Motor neuron (in vitro differentiated cells): ENCODE measurements at regions not wholly inside any gene's neighbourhood (a gene's known extent, or its start where the extent isn't known, plus 50 kb on each side); places are given as distances from the start of the nearest gene placed in this dataset.
A peak's percentile ranks its signal among the peaks of the same experiment; 100 is the strongest.

Experiments
- ATAC-seq, 8 experiments: fragments of 200-7000 bp; cut with Tn5 transposase; replicated peaks in 6 of 8; 2 replicates each; pipeline ENCODE4 v1.8.0; 2021; ENCODE audit warnings: mild to moderate bottlenecking in 8 of 8, moderate library complexity in 8 of 8
- H3K27ac ChIP-seq, 2 donors: fragments of 250-450 bp; sonication (Bioruptor Pico); 2 replicates each; pipeline ENCODE4 v1.9.0; 2021; ENCODE audit warnings: antibody characterized with exemption in 2 of 2, mild to moderate bottlenecking in 2 of 2, moderate library complexity in 1 of 2
- H3K4me1 ChIP-seq, 2 donors: fragments of 250-450 bp; sonication (Bioruptor Pico); replicated peaks in 1 of 2; 2 replicates each; pipeline ENCODE4 v1.6.1; 2021; ENCODE audit warnings: antibody characterized with exemption in 2 of 2, mild to moderate bottlenecking in 2 of 2, moderate library complexity in 1 of 2
- H3K4me3 ChIP-seq, 5 donors: fragments of 250-450 bp; sonication (Bioruptor Pico); 2 replicates each; pipeline ENCODE4 v1.9.0; 2021; ENCODE audit warnings: antibody characterized with exemption in 5 of 5, mild to moderate bottlenecking in 5 of 5, moderate library complexity in 4 of 5
- WGBS, 10 experiments: fragments of 450-650 bp; shearing (Covaris generic); methylation state at CpG; one replicate each; pipeline ENCODE4 v1.0.0; 2022; 5-methylcytosine and 5-hydroxymethylcytosine counted together
- in situ Hi-C, 9 experiments: fragments of 400-800 bp; cut with MboI; loops; one replicate each; pipeline ENCODE4 v1.15.0; 2021; ENCODE audit warnings: low sequenced_read_pairs in 9 of 9, low pct_unique_long_range_greater_than_20kb in 2 of 9; ENCODE audit not compliant: unreplicated experiment in 9 of 9

GRCh38 chr10:83983578-83984255, 155.6 kb upstream of the GHITM start:
- in situ Hi-C loops, result no loop called here
- H3K4me3 ChIP-seq, result no peak overlapping the region
- peak; percentile 90 to 97 (median 96) for ATAC-seq
- peaks cover 32 to 36% of the 10 kb centered on the region in 2 donors for H3K4me1 ChIP-seq
- peak overlapping the region in 1 of 2 donors; percentile 36 for H3K27ac ChIP-seq
- 0 to 32% (median 8%) methylated on average over 2 to 4 of the region's 4 CpGs; no CpG with 5 or more reads in 7 of the 10 experiments for WGBS, 10 experiments

- ATAC-seq, result no peak
- H3K27ac ChIP-seq, result peak overlapping the region in 1 of 2 donors; percentile 36
- no peak overlapping the region for H3K4me3 ChIP-seq
- H3K4me1 ChIP-seq, result peaks cover 29 to 36% of the 10 kb centered on the region in 2 donors
- in situ Hi-C loops, result no loop called here
Observed at GRCh38 chr10:83984256-83984640, 155.1 kb upstream of the GHITM start.

GRCh38 chr10:83986800-83987199, 152.5 kb upstream of the GHITM start:
- in situ Hi-C loops, result no loop called here
- Histone ChIP-seq H3K4me1 (peaks cover 13 to 20% of the 10 kb centered on the region in 2 donors), H3K27ac (no peak overlapping the region), H3K4me3 (no peak overlapping the region)
- 0 to 63% (median 21%) methylated on average over 1 of the region's 1 CpG; no CpG with 5 or more reads in 4 of the 10 experiments for WGBS, 10 experiments
- ATAC-seq, result no peak

- H3K4me3 ChIP-seq, result no peak overlapping the region
- in situ Hi-C loops, result no loop called here
- 86% methylated on average over 1 of the region's 1 CpG; no CpG with 5 or more reads in 9 of the 10 experiments for WGBS, 10 experiments
- H3K27ac ChIP-seq, result no peak overlapping the region
- H3K4me1 ChIP-seq, result peaks cover 15 to 19% of the 10 kb centered on the region in 2 donors
- ATAC-seq, result no peak
Observed at GRCh38 chr10:83987216-83987615, 152.1 kb upstream of the GHITM start.

GRCh38 chr10:83988435-83988834, 150.9 kb upstream of the GHITM start:
- in situ Hi-C loops, result no loop called here
- no peak for ATAC-seq
- WGBS, 10 experiments, result 0 to 100% (median 100%) methylated on average over 1 of the region's 1 CpG; no CpG with 5 or more reads in 4 of the 10 experiments
- no peak overlapping the region for H3K27ac ChIP-seq
- H3K4me3 ChIP-seq, result no peak overlapping the region
- peaks cover 7 to 11% of the 10 kb centered on the region in 2 donors for H3K4me1 ChIP-seq

GRCh38 chr10:83990126-83990525, 149.2 kb upstream of the GHITM start:
- in situ Hi-C loops, result no loop called here
- ATAC-seq, result no peak

GRCh38 chr10:83991986-83992753, 147.1 kb upstream of the GHITM start:
- H3K4me1 ChIP-seq, result peaks cover 9 to 12% of the 10 kb centered on the region in 2 donors
- no peak overlapping the region for H3K27ac ChIP-seq
- WGBS, 10 experiments, result 0 to 100% (median 77%) methylated on average over 1 to 7 of the region's 7 CpGs; no CpG with 5 or more reads in 2 of the 10 experiments
- ATAC-seq, result peak in 5 of 8 experiments; percentile 25 to 80 (median 70)
- in situ Hi-C loops, result no loop called here
- H3K4me3 ChIP-seq, result no peak overlapping the region

More at GRCh38 chr10:83990126-83990525, 149.2 kb upstream of the GHITM start:
- no peak overlapping the region for H3K4me3 ChIP-seq
- peaks cover under 1 to 5% of the 10 kb centered on the region in 2 donors for H3K4me1 ChIP-seq
- 0 to 86% (median 40%) methylated on average over 1 to 3 of the region's 3 CpGs; no CpG with 5 or more reads in 1 of the 10 experiments for WGBS, 10 experiments
- H3K27ac ChIP-seq, result no peak overlapping the region

- in situ Hi-C loops, result no loop called here
- Histone ChIP-seq H3K4me3 (no peak overlapping the region), H3K4me1 (peaks cover 9 to 18% of the 10 kb centered on the region in 2 donors), H3K27ac (no peak overlapping the region)
- ATAC-seq, result peak in 3 of 8 experiments; percentile 26 to 55 (median 30)
- 0 to 100% (median 88%) methylated on average over 1 to 3 of the region's 3 CpGs; no CpG with 5 or more reads in 1 of the 10 experiments for WGBS, 10 experiments
Observed at GRCh38 chr10:83994325-83994724, 145.0 kb upstream of the GHITM start.

GRCh38 chr10:83995738-83996331, 143.5 kb upstream of the GHITM start:
- H3K4me1 ChIP-seq, result peaks cover 9 to 27% of the 10 kb centered on the region in 2 donors
- in situ Hi-C loops, result no loop called here
- H3K27ac ChIP-seq, result peak overlapping the region; percentile 52 to 75
- no peak overlapping the region for H3K4me3 ChIP-seq
- peak in 5 of 8 experiments; percentile 82 to 94 (median 93) for ATAC-seq
- 10 to 80% (median 39%) methylated on average over 1 to 4 of the region's 4 CpGs; no CpG with 5 or more reads in 4 of the 10 experiments for WGBS, 10 experiments

GRCh38 chr10:84004221-84004620, 135.1 kb upstream of the GHITM start:
- Histone ChIP-seq H3K4me1 (peaks cover 0 to 28% of the 10 kb centered on the region in 2 donors), H3K4me3 (no peak overlapping the region), H3K27ac (no peak overlapping the region)
- 20 to 100% (median 75%) methylated on average over 1 to 2 of the region's 2 CpGs; no CpG with 5 or more reads in 4 of the 10 experiments for WGBS, 10 experiments
- ATAC-seq, result no peak
- in situ Hi-C loops, result no loop called here

- in situ Hi-C loops, result no loop called here
- WGBS, 10 experiments, result 0 to 83% (median 61%) methylated on average over 1 to 3 of the region's 3 CpGs
- Histone ChIP-seq H3K4me1 (peaks cover 0 to 20% of the 10 kb centered on the region in 2 donors), H3K4me3 (no peak overlapping the region), H3K27ac (no peak overlapping the region)
- peak in 7 of 8 experiments; percentile 56 to 91 (median 70) for ATAC-seq
Observed at GRCh38 chr10:84005403-84005802, 133.9 kb upstream of the GHITM start.

- H3K4me3 ChIP-seq, result no peak overlapping the region
- 24 to 95% (median 78%) methylated on average over 2 to 5 of the region's 5 CpGs for WGBS, 10 experiments
- peaks cover 0 to 19% of the 10 kb centered on the region in 2 donors for H3K4me1 ChIP-seq
- no peak overlapping the region for H3K27ac ChIP-seq
- ATAC-seq, result no peak
- in situ Hi-C loops, result no loop called here
Observed at GRCh38 chr10:84007482-84007881, 131.8 kb upstream of the GHITM start.

- Histone ChIP-seq H3K27ac (no peak overlapping the region), H3K4me1 (peaks cover 0 to 19% of the 10 kb centered on the region in 2 donors), H3K4me3 (no peak overlapping the region)
- WGBS, 10 experiments, result 0 to 91% (median 38%) methylated on average over 1 to 3 of the region's 3 CpGs; no CpG with 5 or more reads in 1 of the 10 experiments
- in situ Hi-C loops, result no loop called here
- peak in 3 of 8 experiments; percentile 52 to 55 (median 54) for ATAC-seq
Observed at GRCh38 chr10:84008878-84009277, 130.4 kb upstream of the GHITM start.
